GM23248 (cell line): ENCODE measurements at regions not wholly inside any gene's neighbourhood (a gene's known extent, or its start where the extent isn't known, plus 50 kb on each side); places are given as distances from the start of the nearest gene placed in this dataset.

Experiments
- DNase-seq: peaks from one replicate; pipeline ENCODE4 v3.0.0-alpha.2; 2015
- H2AFZ ChIP-seq: fragments of 200-600 bp; sonication (generic); 2 replicates; pipeline ENCODE4 v1.6.1; 2016; ENCODE audit warnings: antibody characterized with exemption
- H3F3A ChIP-seq: fragments of 200-600 bp; sonication (generic); 2 replicates; pipeline ENCODE4 v1.6.1; 2016; ENCODE audit warnings: mild to moderate bottlenecking, antibody characterized with exemption, mixed run types; ENCODE audit not compliant: insufficient read depth
- H3K27ac ChIP-seq: fragments of 200-600 bp; sonication (generic); 2 replicates; pipeline ENCODE4 v1.5.1; 2016; ENCODE audit warnings: mild to moderate bottlenecking
- H3K27me3 ChIP-seq: fragments of 200-600 bp; sonication (generic); replicated peaks from 2 replicates; pipeline ENCODE4 v1.6.1; 2016; ENCODE audit warnings: mild to moderate bottlenecking; ENCODE audit not compliant: insufficient read depth
- H3K36me3 ChIP-seq: fragments of 200-600 bp; sonication (generic); 2 replicates; pipeline ENCODE4 v1.6.1; 2016; ENCODE audit warnings: low read depth, mild to moderate bottlenecking
- H3K4me1 ChIP-seq: fragments of 200-600 bp; sonication (generic); 2 replicates; pipeline ENCODE4 v1.6.1; 2016; ENCODE audit warnings: mild to moderate bottlenecking; ENCODE audit not compliant: insufficient read depth
- H3K4me2 ChIP-seq: fragments of 200-600 bp; sonication (generic); one replicate; pipeline ENCODE4 v1.6.1; 2016; ENCODE audit warnings: mild to moderate bottlenecking; ENCODE audit not compliant: unreplicated experiment
- H3K4me3 ChIP-seq: fragments of 200-600 bp; sonication (generic); 2 replicates; pipeline ENCODE4 v1.5.1; 2016; ENCODE audit warnings: mild to moderate bottlenecking
- H3K79me2 ChIP-seq: fragments of 200-600 bp; sonication (generic); 2 replicates; pipeline ENCODE4 v1.6.1; 2016; ENCODE audit warnings: mild to moderate bottlenecking; ENCODE audit not compliant: insufficient read depth
- H3K9ac ChIP-seq: fragments of 200-600 bp; sonication (generic); 2 replicates; pipeline ENCODE4 v1.6.1; 2016; ENCODE audit warnings: mild to moderate bottlenecking
- H3K9me2 ChIP-seq: fragments of 200-600 bp; sonication (generic); 2 replicates; pipeline ENCODE4 v1.6.1; 2016; ENCODE audit warnings: mixed run types, mild to moderate bottlenecking, moderate library complexity; ENCODE audit not compliant: insufficient read depth
- H3K9me3 ChIP-seq: fragments of 200-600 bp; sonication (generic); one replicate; pipeline ENCODE4 v1.6.1; 2017; ENCODE audit warnings: low read depth
- H4K20me1 ChIP-seq: fragments of 200-600 bp; sonication (generic); 2 replicates; pipeline ENCODE4 v1.6.0; 2016; ENCODE audit not compliant: insufficient read depth
- EZH2 ChIP-seq: fragments of 200-600 bp; sonication (generic); IDR thresholded peaks from 2 replicates; pipeline ENCODE4 v1.6.1; 2018; ENCODE audit warnings: antibody characterized with exemption, mild to moderate bottlenecking; ENCODE audit not compliant: insufficient read depth, poor library complexity, severe bottlenecking
- EZH2phosphoT487 ChIP-seq: fragments of 200-600 bp; sonication (generic); IDR thresholded peaks from 2 replicates; pipeline ENCODE4 v1.6.1; 2018; ENCODE audit warnings: antibody characterized with exemption, moderate library complexity, mild to moderate bottlenecking, low read depth; ENCODE audit not compliant: insufficient read depth
- WGBS, 2 experiments: methylation state at CpG; one replicate each; pipeline ENCODE4 v1.1.6; 2015 to 2017; ENCODE audit warnings: low lambda C conversion rate in 2 of 2, low coverage in 1 of 2; ENCODE audit errors: missing lambda C conversion rate in 2 of 2; 5-methylcytosine and 5-hydroxymethylcytosine counted together
- in situ Hi-C: fragments of 300-500 bp; cut with MboI; formaldehyde crosslinking; loops from 2 replicates; pipeline ENCODE4 v1.15.0; 2020

DNA sequence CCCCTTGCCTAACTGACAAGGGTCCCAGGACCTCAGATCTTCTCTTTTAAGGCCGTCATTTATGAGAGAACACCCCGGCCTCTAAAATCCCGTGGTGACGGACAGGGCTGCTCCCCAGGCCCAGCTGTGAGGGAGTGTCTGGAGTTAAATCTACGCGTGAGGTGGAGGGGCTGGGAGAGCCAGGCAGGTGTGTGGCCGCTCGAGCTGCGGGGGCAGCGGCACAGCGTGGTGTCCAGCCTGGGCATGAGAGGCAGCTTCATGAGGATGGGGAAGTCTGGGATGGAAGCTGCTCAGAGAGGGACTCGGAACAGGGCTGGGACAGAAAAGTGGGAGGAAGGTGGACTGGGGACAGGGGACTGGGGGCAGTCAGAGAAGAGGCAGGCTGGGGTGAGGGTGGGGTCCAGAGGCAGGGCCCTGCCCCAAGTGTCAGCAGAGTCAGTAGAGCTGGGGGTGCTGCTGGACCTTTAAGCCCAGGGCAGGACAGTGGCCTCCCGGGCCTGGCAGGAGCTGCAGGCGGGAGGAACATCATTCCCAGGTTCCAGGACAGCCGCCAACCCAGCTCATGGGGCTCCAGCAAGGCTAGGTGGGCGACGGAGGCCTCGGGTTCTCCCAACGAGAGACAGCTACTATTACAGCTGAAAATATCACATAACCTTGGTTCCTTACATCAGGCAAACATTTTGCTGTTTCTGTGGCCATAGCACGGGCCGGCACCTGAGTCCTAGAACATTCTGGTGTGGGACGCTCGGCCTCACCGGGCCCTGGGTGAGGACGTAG is 55.2 kb downstream of the JAKMIP3 start:
- Histone ChIP-seq H4K20me1 (no peaks in the 10 kb centered on the region), H3F3A (no peaks in the 10 kb centered on the region), H3K36me3 (no peaks in the 10 kb centered on the region), H3K27me3 (no peaks in the 10 kb centered on the region), H3K4me1 (no peaks in the 10 kb centered on the region), H3K4me3 (no peak overlapping the region), H3K9ac (no peak overlapping the region), H3K27ac (no peak overlapping the region), H2AFZ (no peak overlapping the region), H3K9me3 (no peaks in the 10 kb centered on the region), H3K79me2 (no peaks in the 10 kb centered on the region), H3K4me2 (no peak overlapping the region), H3K9me2 (no peaks in the 10 kb centered on the region)
- WGBS, 2 experiments = 61 to 66% methylated on average over 18 to 25 of the region's 25 CpGs
- no peak for TF ChIP-seq EZH2
- no peak for TF ChIP-seq EZH2phosphoT487
- in situ Hi-C loops = no loop called here
- DNase-seq = no peak

DNA sequence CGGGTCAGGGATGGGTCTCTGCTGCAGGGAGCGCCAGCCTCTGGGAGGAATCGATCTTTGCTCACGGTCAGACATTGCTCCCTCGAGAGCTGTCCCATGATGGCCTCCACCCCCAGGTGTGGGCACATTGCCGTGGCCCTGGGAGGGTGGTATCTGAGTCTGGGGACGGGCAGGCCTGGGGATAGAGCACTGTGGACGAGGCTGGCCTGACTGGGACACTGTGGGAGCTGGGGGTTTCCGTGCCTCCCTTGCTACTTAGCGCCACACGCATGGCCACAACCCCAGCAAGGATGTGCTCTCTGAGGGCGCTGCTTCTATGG is 55.7 kb downstream of the JAKMIP3 start:
- no peak overlapping the region for H3K4me2 ChIP-seq
- no peaks in the 10 kb centered on the region for H3K36me3 ChIP-seq

DNA sequence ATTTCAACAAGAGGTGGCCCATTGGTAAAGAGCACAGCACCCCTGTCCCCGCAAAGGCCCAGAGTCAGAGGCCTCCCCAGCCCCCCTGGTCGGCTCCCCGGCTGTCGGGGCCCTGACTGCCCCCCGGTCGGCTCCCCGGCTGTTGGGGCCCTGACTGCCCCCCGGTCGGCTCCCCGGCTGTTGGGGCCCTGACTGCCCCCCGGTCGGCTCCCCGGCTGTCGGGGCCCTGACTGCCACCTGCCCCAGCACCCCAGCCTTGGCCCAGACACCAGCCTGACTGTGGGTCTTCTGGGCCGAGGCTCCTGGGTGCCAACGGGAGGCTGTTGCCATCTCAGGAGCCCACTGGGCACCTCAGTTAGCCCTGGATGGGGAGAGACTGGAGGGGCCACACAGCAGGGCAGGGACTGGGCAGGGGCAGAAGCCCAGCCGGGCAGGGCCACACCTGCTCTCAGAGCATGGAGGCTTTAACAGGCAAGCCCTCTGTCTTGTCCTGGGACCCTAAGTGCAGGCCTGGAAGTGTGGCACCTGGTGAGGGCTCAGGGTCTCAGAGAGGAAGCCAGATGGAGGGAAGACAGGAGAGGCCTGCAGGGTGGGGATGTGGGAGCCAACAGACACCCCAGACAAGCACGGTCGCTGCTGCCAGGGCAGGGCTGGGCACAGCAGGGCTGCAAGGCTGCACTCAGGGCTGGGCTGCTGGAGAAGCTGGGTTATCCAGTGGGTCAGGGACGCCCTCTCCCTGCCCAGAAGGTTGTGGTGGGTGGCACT is 56.5 kb downstream of the JAKMIP3 start:
- H3K4me3 ChIP-seq = no peak overlapping the region
- H2AFZ ChIP-seq = no peak overlapping the region
- in situ Hi-C loops = no loop called here
- no peaks in the 10 kb centered on the region for H3K9me2 ChIP-seq
- H3F3A ChIP-seq = no peaks in the 10 kb centered on the region
- H3K9ac ChIP-seq = no peak overlapping the region
- no peak overlapping the region for H3K4me2 ChIP-seq
- H3K9me3 ChIP-seq = no peaks in the 10 kb centered on the region
- no peak overlapping the region for H3K27ac ChIP-seq
- H4K20me1 ChIP-seq = no peaks in the 10 kb centered on the region
- 66 to 71% methylated on average over 16 to 18 of the region's 20 CpGs for WGBS, 2 experiments
- H3K36me3 ChIP-seq = no peaks in the 10 kb centered on the region
- DNase-seq = no peak
- H3K4me1 ChIP-seq = no peaks in the 10 kb centered on the region
- H3K27me3 ChIP-seq = no peaks in the 10 kb centered on the region
- H3K79me2 ChIP-seq = no peaks in the 10 kb centered on the region
- TF ChIP-seq EZH2 (no peak), EZH2phosphoT487 (no peak)

More for the DNA sequence above, 55.7 kb downstream of the JAKMIP3 start:
- Histone ChIP-seq H3K4me1 (no peaks in the 10 kb centered on the region), H3K9me3 (no peaks in the 10 kb centered on the region), H3K4me3 (no peak overlapping the region), H2AFZ (no peak overlapping the region), H3F3A (no peaks in the 10 kb centered on the region), H3K27me3 (no peaks in the 10 kb centered on the region), H4K20me1 (no peaks in the 10 kb centered on the region), H3K79me2 (no peaks in the 10 kb centered on the region), H3K9ac (no peak overlapping the region), H3K27ac (no peak overlapping the region), H3K9me2 (no peaks in the 10 kb centered on the region)
- 61 to 68% methylated on average over 12 of the region's 12 CpGs for WGBS, 2 experiments
- TF ChIP-seq EZH2 (no peak), EZH2phosphoT487 (no peak)
- no peak for DNase-seq
- in situ Hi-C loops = no loop called here

DNA sequence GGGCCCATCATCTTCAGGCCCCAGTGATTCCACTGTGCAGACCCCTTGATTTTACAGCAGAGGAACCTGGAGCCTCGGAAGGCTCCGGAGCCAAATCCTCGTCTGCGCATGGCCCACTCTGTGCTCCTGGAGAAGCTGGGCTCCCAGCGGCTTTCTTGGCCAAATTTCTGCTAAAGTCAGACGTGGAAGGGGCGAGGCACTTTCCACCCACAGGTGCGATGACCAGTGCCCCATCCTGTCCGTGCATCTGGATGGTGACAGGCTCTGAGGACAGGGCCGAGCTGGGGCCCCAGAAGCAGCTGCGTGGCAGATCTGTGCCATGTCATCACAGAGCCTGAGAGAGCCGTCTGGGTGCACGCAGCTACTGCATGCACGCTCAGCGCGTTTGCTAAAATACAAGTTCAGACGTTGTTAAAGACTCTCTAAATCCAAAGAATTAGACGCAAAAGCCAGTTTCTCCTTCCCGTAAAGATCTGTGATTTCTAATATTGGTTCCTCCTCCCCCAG is 57.2 kb downstream of the JAKMIP3 start:
- Histone ChIP-seq H3K9me3 (no peaks in the 10 kb centered on the region), H3K27me3 (peaks cover under 1% of the 10 kb centered on the region; the same call in 1 of the 2 replicates), H3F3A (no peaks in the 10 kb centered on the region), H3K4me2 (no peak overlapping the region), H3K79me2 (no peaks in the 10 kb centered on the region), H3K9ac (no peak overlapping the region), H3K36me3 (no peaks in the 10 kb centered on the region), H3K9me2 (no peaks in the 10 kb centered on the region), H4K20me1 (no peaks in the 10 kb centered on the region), H3K4me3 (no peak overlapping the region), H3K27ac (no peak overlapping the region), H3K4me1 (no peaks in the 10 kb centered on the region), H2AFZ (no peak overlapping the region)
- no peak for TF ChIP-seq EZH2phosphoT487
- no peak for TF ChIP-seq EZH2
- 64 to 72% methylated on average over 19 of the region's 19 CpGs for WGBS, 2 experiments
- no peak for DNase-seq
- in situ Hi-C loops = no loop called here
